ENCODE measurements at regions not wholly inside any gene's neighbourhood (a gene's known extent, or its start where the extent isn't known, plus 50 kb on each side); places are given as distances from the start of the nearest gene placed in this dataset.

- Histone ChIP-seq H3K4me1 (ENCODE audit: control insufficient read depth in 2 of 2, insufficient read depth in 2 of 2, low read length in 2 of 2) (no peaks in the 10 kb centered on the region), H3K79me2 (ENCODE audit: control insufficient read depth, insufficient read depth, low read length) (no peaks in the 10 kb centered on the region), H3K9ac (ENCODE audit: low read length) (no peak overlapping the region), H3K4me3 (ENCODE audit: control extremely low read depth in 1 of 5, extremely low read depth in 1 of 5, insufficient read depth in 1 of 5, low read depth in 2 of 5, low read length in 4 of 5) (no peak overlapping the region), H3K36me3 (replicated peaks in 1 of 2; ENCODE audit: control extremely low read depth in 1 of 2, control insufficient read depth in 1 of 2, extremely low read depth in 1 of 2, insufficient read depth in 2 of 2, low read length in 1 of 2) (no peaks in the 10 kb centered on the region), H2AFZ (ENCODE audit: insufficient read depth, low read depth, low read length, poor library complexity, severe bottlenecking) (no peak overlapping the region), H3K27me3 (replicated peaks in 1 of 4; ENCODE audit: control extremely low read depth in 1 of 4, control insufficient read depth in 3 of 4, insufficient read depth in 4 of 4, low read length in 3 of 4) (no peaks in the 10 kb centered on the region), H4K20me1 (ENCODE audit: control insufficient read depth, insufficient read depth, low read length, poor library complexity, severe bottlenecking) (no peaks in the 10 kb centered on the region), H3K4me2 (replicated peaks; ENCODE audit: low read depth, low read length, poor library complexity, severe bottlenecking) (no peak overlapping the region), H3K27ac (ENCODE audit: low read length in 2 of 2) (no peak overlapping the region), H3K9me3 (ENCODE audit: control extremely low read depth in 1 of 3, control insufficient read depth in 2 of 3, insufficient read depth in 1 of 3, low read length in 2 of 3) (peaks cover 0 to 3% (median 0%) of the 10 kb centered on the region in 3 donors)
- H3K9me3 Mint-ChIP-seq (ENCODE audit: insufficient read depth): no peaks in the 10 kb centered on the region
- WGBS (ENCODE audit: insufficient coverage): 100% methylated on average over 1 of the region's 2 CpGs
- no peak for TF ChIP-seq CTCF (IDR thresholded peaks at IDR 0.05)
- DNase-seq (no peak), ATAC-seq (ENCODE audit: low read depth) (no peak)
- peaks cover 15% of the 10 kb centered on the region for H3K27me3 Mint-ChIP-seq
- H3K27ac Mint-ChIP-seq: no peak overlapping the region
- H3K4me3 Mint-ChIP-seq: no peak overlapping the region
- POLR2A ChIA-PET: no interaction called here
- intact Hi-C loops (cut with micrococcal nuclease): no loop called here
- CTCF ChIA-PET: interaction anchor here (2.8 kb wide), 1 partner anchor 9 kb away, joined by 11 read pairs; no protein-coding TSS in a partner anchor
- no peaks in the 10 kb centered on the region for H3K4me1 Mint-ChIP-seq
These were observed 149.2 kb downstream of the XPNPEP1 start for GRCh38 chr10:109774121-109774440.

- intact Hi-C loops (cut with micrococcal nuclease): no loop called here
- H3K79me2 ChIP-seq (ENCODE audit: control insufficient read depth, insufficient read depth, low read length): no peaks in the 10 kb centered on the region
- H3K4me2 ChIP-seq (replicated peaks; ENCODE audit: low read depth, low read length, poor library complexity, severe bottlenecking): no peak overlapping the region
- WGBS (ENCODE audit: insufficient coverage): 59% methylated on average over 3 of the region's 8 CpGs
- TF ChIP-seq EZH2 (IDR thresholded peaks at IDR 0.05; ENCODE audit: borderline replicate concordance, insufficient read depth, low read depth, low read length, poor library complexity, severe bottlenecking): no peak
- TF ChIP-seq CTCF (IDR thresholded peaks at IDR 0.05): peak; percentile 35
- no peak overlapping the region for H3K4me3 Mint-ChIP-seq
- H3K36me3 ChIP-seq (replicated peaks in 1 of 2; ENCODE audit: control extremely low read depth in 1 of 2, control insufficient read depth in 1 of 2, extremely low read depth in 1 of 2, insufficient read depth in 2 of 2, low read length in 1 of 2): no peaks in the 10 kb centered on the region
- ChIA-PET CTCF (interaction anchor here (2.8 kb wide), 1 partner anchor 10 kb away, joined by 11 read pairs; no protein-coding TSS in a partner anchor), POLR2A (no interaction called here)
- peaks cover 12% of the 10 kb centered on the region for H3K27me3 Mint-ChIP-seq
- DNase-seq: no peak
- peaks cover 0 to 3% (median 0%) of the 10 kb centered on the region in 3 donors for H3K9me3 ChIP-seq (ENCODE audit: control extremely low read depth in 1 of 3, control insufficient read depth in 2 of 3, insufficient read depth in 1 of 3, low read length in 2 of 3)
- H4K20me1 ChIP-seq (ENCODE audit: control insufficient read depth, insufficient read depth, low read length, poor library complexity, severe bottlenecking): no peaks in the 10 kb centered on the region
- no peak overlapping the region for H3K27ac ChIP-seq (ENCODE audit: low read length in 2 of 2)
- no peak overlapping the region for H3K9ac ChIP-seq (ENCODE audit: low read length)
- no peaks in the 10 kb centered on the region for H3K27me3 ChIP-seq (replicated peaks in 1 of 4; ENCODE audit: control extremely low read depth in 1 of 4, control insufficient read depth in 3 of 4, insufficient read depth in 4 of 4, low read length in 3 of 4)
- no peaks in the 10 kb centered on the region for H3K9me3 Mint-ChIP-seq (ENCODE audit: insufficient read depth)
- H2AFZ ChIP-seq (ENCODE audit: insufficient read depth, low read depth, low read length, poor library complexity, severe bottlenecking): no peak overlapping the region
- H3K4me1 ChIP-seq (ENCODE audit: control insufficient read depth in 2 of 2, insufficient read depth in 2 of 2, low read length in 2 of 2): no peaks in the 10 kb centered on the region
- H3K4me3 ChIP-seq (ENCODE audit: control extremely low read depth in 1 of 5, extremely low read depth in 1 of 5, insufficient read depth in 1 of 5, low read depth in 2 of 5, low read length in 4 of 5): no peak overlapping the region
- no peaks in the 10 kb centered on the region for H3K4me1 Mint-ChIP-seq
- H3K27ac Mint-ChIP-seq: no peak overlapping the region
- ATAC-seq (ENCODE audit: low read depth): no peak
These were observed 149.8 kb downstream of the XPNPEP1 start for GRCh38 chr10:109773288-109774120.

All from B cell (primary cell).